AG04449 (cell line): ENCODE measurements at regions not wholly inside any gene's neighbourhood (a gene's known extent, or its start where the extent isn't known, plus 50 kb on each side); places are given as distances from the start of the nearest gene placed in this dataset.

Experiments
- CTCF ChIA-PET: fragments of 350-600 bp; formaldehyde crosslinking; extraction: SDS; loops from one replicate; lab custom pipeline; 2021; ENCODE audit warnings: antibody characterized with exemption; lab: Yijun Ruan, JAX
- POLR2A ChIA-PET: fragments of 400-600, 350-600 bp; formaldehyde crosslinking; extraction: SDS; loops from one replicate; lab custom pipeline; 2020; ENCODE audit warnings: antibody characterized with exemption, inconsistent platforms; lab: Yijun Ruan, JAX
- DNase-seq: peaks from one replicate; pipeline ENCODE4 v3.0.0-alpha.2; 2010; ENCODE audit warnings: low read depth, low spot score
- H3K4me3 ChIP-seq: 2 replicates; pipeline ENCODE4 v1.5.1; 2011; ENCODE audit warnings: low read depth, mild to moderate bottlenecking, control low read depth, low read length
- TF ChIP-seq, protein P1 (sequence below): IDR thresholded peaks from one replicate; pipeline ENCODE4 v1.5.1; 2011; ENCODE audit warnings: mild to moderate bottlenecking, moderate library complexity, low read length, control low read depth, inconsistent platforms; ENCODE audit not compliant: insufficient read depth; ENCODE audit errors: missing control alignments

DNA sequence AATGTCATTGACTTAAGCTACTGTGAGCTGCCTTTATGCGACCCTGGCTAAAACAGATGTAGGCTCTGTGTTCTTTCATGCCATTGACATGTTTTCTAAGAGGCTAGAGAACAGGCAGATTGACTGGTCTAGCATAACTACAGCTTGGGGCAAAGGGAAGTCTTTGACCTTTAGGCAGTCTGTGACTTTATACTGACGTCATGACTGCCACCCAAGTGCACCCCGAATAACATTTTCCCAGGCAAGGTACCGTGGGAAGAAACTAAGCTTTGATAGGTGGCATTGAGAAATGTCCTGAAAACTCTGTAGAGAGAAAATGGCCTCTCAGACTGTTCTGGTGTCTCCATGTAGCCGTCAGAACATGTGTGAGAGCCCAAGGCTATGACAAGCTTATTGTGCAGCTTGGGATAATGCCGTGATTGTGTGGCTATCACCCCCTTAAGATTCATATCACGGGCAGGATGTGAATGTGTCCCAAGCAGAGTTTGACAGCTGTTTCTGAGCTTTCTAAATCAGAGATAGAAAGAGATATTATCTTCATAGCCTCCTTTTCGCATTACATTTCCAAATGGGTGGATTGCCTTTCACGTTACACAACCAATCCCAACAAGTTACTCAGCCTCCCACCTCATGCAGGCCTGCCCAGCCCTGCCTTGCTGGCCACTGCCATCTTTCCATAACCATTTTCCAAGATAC, 672.2 kb upstream of the ACVR2A start:
- ChIA-PET CTCF (no interaction called here), POLR2A (no interaction called here)
- no peak overlapping the region for H3K4me3 ChIP-seq
- DNase-seq, result no peak
- TF ChIP-seq, protein P1, sequence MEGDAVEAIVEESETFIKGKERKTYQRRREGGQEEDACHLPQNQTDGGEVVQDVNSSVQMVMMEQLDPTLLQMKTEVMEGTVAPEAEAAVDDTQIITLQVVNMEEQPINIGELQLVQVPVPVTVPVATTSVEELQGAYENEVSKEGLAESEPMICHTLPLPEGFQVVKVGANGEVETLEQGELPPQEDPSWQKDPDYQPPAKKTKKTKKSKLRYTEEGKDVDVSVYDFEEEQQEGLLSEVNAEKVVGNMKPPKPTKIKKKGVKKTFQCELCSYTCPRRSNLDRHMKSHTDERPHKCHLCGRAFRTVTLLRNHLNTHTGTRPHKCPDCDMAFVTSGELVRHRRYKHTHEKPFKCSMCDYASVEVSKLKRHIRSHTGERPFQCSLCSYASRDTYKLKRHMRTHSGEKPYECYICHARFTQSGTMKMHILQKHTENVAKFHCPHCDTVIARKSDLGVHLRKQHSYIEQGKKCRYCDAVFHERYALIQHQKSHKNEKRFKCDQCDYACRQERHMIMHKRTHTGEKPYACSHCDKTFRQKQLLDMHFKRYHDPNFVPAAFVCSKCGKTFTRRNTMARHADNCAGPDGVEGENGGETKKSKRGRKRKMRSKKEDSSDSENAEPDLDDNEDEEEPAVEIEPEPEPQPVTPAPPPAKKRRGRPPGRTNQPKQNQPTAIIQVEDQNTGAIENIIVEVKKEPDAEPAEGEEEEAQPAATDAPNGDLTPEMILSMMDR, result no peak

DNA sequence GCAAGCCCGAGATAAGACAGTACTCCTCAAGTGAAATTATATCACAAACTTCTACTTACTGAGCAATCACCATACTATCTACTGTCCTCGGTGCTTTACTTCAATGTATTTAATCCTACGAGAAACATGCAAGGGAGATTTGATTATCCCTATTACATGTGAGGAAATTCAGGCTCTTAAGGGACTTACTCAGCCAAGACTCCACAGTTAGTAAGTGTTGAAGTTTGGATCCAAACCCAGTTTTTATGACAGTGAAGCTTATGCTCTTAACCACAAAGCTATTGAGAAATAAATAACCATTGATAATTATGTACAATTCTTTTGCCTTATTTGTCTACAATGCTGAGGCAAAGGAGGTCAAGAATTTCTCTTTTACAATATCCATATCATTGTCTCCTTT, 672.9 kb upstream of the ACVR2A start:
- H3K4me3 ChIP-seq, result no peak overlapping the region
- ChIA-PET POLR2A (no interaction called here), CTCF (no interaction called here)
- TF ChIP-seq, protein P1, result no peak
- DNase-seq, result no peak

DNA sequence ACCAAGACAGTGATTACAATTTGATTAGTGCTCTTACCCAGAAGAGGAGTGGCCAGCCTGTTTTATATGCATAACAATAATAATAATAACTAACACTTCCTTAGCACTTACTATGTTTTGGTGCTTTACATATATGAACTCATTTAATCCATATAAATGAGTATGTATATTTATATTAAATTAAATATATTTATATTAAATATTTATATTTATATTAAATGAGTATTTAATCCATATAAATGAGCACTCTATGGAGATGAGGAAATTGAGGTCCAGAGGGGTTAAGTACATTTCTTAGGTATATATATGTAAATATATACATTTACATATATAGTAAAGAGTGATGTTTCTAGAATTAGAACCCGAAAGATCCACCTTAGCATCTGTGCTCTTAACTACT, 673.9 kb upstream of the ACVR2A start:
- no peak for DNase-seq
- TF ChIP-seq, protein P1, result no peak
- ChIA-PET POLR2A (no interaction called here), CTCF (no interaction called here)
- no peak overlapping the region for H3K4me3 ChIP-seq

DNA sequence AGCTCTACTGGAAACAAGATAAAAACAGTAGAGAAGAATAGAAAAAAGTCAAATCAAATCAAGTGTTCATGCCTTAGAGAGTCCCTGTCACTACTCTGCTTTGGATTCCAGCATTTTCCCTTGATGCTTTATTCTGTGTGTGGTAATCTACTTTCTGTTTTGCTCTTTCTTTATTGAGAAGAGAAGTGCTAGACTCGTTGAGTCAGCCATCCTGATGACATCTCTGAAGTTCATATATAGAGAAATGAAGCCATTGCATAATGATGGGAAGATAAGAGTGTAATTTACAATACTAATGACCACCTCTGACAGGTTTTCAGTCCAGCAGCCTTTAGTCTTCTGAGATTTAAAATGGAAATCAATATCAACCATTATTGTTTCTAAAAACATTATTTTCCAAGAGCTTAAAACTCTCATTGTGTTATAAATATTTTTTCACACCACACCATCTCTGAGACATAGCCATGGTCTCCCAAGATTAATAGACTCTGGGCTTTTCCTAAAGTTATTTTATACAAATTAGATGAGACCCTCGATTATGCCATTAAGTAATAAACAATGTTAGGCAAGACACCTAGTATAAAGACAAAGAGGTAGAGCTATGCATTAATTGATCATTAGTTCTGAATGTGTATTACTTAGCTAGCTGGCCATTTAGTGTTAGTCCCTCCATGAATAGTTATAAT, 679.0 kb upstream of the ACVR2A start:
- DNase-seq, result no peak
- H3K4me3 ChIP-seq, result no peak overlapping the region
- TF ChIP-seq, protein P1, result no peak
- ChIA-PET CTCF (no interaction called here), POLR2A (no interaction called here)

DNA sequence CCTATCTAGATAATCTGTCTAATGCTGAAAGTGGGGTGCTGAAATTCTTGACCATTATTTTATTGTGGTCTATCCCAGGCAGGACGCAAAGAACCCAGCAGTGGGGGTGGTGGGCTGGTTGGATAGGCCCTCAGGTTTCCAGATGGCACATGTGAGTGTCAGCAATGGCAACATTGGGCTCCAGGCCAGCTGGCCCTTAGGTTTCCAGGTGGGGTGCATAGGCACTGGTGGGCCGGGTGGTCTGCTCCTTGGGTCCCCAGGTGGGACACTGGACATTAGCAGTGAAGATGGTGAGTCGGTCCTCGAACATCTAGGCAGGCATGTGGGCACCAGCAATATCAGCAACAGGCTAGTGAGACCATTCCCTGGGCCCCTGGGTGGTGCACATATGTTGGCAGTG, 680.3 kb upstream of the ACVR2A start:
- no peak overlapping the region for H3K4me3 ChIP-seq
- ChIA-PET POLR2A (no interaction called here), CTCF (no interaction called here)
- TF ChIP-seq, protein P1, result no peak
- no peak for DNase-seq

DNA sequence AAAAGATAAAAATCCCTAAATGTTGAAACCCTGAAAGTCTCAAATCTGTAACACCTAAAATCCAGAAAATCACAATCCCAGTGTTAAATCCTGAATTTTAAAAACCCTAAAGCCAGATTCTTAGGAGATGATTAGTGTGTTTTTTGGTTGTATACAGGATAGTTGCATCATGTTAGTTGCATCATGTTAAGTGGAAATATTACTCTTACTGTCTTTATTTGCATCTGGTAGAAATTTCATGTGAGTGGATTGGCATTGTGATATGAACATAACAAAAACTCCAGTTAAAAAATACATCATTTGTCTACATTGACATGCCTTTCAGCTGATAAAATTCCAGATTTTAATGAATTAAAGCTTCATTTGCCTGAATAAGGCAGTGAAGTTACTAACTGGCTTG, 683.1 kb upstream of the ACVR2A start:
- no peak for DNase-seq
- CTCF ChIA-PET, result no interaction called here
- H3K4me3 ChIP-seq, result no peak overlapping the region
- POLR2A ChIA-PET, result no interaction called here
- TF ChIP-seq, protein P1, result no peak
